Testis (tissue), 2 donors: ENCODE measurements at regions not wholly inside any gene's neighbourhood (a gene's known extent, or its start where the extent isn't known, plus 50 kb on each side); places are given as distances from the start of the nearest gene placed in this dataset.

Source experiments
- POLR2A ChIP-seq: fragments of 450-650 bp; IDR thresholded peaks from one replicate; pipeline ENCODE4 v1.6.1; 2017; ENCODE audit warnings: antibody characterized with exemption, mild to moderate bottlenecking, moderate library complexity
- TF ChIP-seq, protein P1 (sequence below), 3 experiments: fragments of 450-650 bp in 2 of 3; fragments of 200-600 bp in 1 of 3; sonication (generic) in 1 of 3; IDR thresholded peaks; one replicate each; pipeline ENCODE4 v1.5.1; 2016 to 2019; ENCODE audit warnings: antibody characterized with exemption in 3 of 3, mild to moderate bottlenecking in 2 of 3, moderate library complexity in 1 of 3

DNA sequence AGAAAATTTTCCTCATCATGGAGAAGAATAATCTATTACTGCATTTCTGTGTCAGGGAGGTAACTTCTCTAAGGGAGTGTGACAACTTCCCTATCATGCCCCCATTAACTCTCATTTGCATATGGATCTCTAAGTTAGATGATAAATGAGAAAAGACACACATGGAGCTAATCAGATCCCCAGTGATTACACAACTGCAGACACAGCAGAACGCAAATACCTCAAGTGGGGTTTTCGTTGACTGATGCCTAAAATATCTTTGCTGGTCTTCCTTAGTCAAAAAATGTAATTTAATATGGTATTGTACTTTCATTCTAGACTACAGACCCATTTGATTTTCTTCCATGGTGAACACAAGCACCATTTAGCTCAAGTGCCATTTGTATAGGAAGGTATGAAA lies 630.5 kb downstream of the TBL1XR1 start:
- TF ChIP-seq, protein P1, sequence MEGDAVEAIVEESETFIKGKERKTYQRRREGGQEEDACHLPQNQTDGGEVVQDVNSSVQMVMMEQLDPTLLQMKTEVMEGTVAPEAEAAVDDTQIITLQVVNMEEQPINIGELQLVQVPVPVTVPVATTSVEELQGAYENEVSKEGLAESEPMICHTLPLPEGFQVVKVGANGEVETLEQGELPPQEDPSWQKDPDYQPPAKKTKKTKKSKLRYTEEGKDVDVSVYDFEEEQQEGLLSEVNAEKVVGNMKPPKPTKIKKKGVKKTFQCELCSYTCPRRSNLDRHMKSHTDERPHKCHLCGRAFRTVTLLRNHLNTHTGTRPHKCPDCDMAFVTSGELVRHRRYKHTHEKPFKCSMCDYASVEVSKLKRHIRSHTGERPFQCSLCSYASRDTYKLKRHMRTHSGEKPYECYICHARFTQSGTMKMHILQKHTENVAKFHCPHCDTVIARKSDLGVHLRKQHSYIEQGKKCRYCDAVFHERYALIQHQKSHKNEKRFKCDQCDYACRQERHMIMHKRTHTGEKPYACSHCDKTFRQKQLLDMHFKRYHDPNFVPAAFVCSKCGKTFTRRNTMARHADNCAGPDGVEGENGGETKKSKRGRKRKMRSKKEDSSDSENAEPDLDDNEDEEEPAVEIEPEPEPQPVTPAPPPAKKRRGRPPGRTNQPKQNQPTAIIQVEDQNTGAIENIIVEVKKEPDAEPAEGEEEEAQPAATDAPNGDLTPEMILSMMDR (IDR thresholded peaks at IDR 0.05), result no peak
- no peak for TF ChIP-seq POLR2A
